HG03039 (cell line): ENCODE measurements at regions not wholly inside any gene's neighbourhood (a gene's known extent, or its start where the extent isn't known, plus 50 kb on each side); places are given as distances from the start of the nearest gene placed in this dataset.
"Not testable (repeated sequence)": the region's sequence is repeated elsewhere in the genome, so short reads cannot be mapped to it uniquely, and the experiment has no call there.

ENCODE experiments used
- ATAC-seq: cut with Tn5 transposase; IDR thresholded peaks from one replicate; pipeline ENCODE4 v1.9.1; 2021; ENCODE audit warnings: mild to moderate bottlenecking, moderate library complexity; ENCODE audit not compliant: unreplicated experiment

DNA sequence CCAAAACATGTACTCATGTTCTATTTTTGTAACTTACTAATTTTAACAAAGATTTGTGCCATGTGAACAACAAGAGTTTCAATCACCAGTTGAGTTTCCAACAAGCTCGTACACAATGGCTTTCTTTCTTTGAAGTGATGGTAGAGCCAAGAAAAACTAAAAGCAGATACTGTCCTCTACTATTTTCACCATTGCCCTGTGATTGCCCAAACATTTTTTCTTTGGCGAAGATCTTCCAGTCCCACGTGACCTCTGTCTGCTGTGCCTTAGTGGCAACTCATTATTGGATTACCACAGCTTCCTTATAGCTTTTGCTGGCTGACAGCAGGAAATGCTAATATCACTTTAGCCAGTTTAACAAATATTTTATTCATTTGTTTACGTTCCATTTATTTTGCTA is 1147.1 kb downstream of the STIM2 start:
- no peak for ATAC-seq

DNA sequence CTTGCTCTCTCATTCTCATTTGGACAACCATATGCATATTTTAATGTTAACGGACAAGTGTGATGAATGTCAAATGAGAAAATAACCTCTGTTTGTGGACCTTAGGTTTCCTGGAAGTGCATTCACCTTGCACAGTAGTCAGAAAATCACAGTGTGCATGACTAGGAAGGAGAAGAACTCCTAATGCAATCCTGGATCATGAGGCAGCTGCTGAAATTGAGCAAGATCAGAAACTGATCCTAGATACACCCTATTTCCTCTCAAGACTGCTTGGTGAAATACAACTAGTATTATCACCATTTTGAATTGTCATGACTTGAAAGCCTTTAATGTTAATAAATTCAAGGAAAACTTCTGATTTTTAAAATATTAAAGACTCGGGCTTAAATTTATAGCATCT is 1148.9 kb downstream of the STIM2 start:
- ATAC-seq: no peak

DNA sequence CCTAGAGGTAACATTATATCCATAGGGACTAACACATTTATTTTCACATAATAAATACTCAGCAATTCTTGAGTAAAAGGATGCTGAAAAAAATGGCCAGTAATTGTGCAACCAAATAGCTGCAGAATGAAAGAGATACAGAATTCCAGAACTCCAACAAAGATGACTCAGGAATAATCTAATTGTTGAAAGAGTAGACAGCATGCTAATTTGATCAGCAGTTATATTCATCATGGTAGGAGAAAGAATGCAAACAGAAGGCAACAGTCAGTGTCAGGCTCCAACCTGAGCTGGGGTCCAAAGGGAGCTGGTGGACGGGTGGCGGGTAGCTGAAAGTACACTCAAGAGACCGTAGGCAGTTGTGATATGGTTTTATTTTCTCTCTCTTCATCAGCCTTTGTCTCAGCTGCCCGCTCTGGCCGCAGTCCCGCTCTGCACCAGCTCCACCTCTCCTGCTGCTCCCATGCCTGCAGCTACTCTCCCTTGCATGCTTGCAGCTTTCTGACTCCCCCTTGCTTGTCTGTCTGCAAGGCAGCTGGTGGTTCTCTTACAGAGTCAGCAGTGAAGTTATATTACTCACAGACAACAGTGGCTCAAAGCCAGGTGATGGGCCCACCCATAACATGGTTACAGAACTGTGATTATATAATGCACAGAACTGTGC is 1150.1 kb downstream of the STIM2 start:
- ATAC-seq: no peak

DNA sequence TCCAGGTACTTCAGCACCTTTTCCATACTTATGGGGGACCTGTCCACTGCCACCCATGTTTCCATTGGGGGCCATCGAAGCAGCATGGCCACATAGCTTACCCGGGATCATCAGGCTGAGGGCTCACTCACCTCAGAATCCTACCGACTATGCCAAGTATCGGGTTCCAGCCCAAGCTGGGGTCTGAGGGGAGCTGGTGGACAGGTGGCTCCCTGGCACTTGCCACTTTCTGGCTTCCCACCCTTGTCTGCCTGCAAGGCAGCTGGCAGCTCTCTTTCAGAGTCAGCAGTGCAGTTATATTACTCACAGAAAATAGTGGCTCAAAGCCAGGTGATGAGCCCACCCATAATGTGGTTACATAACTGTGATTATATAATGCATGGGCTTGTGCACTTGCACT is 1153.8 kb downstream of the STIM2 start:
- ATAC-seq: no peak

DNA sequence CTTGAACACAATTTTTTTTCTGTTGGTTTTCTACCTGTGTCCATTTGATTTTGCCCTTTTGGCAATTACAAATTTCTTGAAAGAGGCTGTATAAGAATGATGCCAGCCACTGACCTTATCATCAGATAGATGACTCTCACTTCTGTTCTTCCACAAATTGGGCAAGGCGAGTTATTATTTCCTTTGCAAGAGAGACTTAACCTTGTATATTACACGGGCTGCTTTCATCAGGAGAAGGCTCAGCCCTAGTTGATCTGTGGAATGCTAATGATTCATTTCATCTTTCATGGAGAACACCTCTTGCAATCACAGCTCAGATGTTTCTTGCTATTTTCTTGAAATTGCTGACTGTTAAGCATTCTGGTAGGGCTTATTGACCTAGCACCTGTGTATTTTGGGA is 1155.4 kb downstream of the STIM2 start:
- no peak for ATAC-seq

DNA sequence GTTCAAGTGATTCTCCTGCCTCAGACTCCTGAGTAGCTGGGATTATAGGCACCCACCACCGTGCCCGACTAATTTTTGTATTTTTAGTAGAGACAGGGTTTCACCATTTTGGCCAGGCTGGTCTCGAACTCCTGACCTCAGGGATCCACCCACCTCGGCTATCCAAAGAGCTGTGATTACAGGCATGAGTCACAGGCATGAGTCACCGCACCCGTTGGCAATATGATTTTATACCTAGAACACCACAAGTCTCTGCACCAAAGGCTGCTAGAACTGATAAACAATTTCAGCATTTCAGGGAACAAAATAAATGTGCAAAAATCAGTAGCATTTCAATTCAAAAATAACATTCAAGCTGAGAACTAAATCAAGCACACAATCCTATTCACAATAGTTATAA is 1177.6 kb downstream of the STIM2 start:
- ATAC-seq: not testable (repeated sequence)

DNA sequence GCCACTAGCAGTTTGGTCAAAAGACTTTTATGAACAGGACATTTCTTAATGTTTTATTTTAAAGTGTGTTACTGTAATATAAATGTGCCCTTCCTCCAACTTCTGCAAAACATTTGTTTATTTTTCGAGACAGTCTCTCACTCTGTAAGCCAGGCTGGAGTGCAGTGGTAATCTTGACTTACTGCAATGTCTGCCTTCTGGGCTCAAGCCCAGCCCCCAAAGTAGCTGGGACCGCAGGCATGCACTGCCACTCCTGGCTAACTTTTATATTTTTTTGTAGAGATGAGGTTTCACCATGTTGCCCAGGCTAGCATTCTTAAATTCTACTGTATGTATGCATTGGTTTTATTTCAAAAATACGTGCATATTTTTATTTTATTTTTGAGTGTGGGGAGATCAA is 1201.9 kb downstream of the STIM2 start:
- ATAC-seq: no peak

DNA sequence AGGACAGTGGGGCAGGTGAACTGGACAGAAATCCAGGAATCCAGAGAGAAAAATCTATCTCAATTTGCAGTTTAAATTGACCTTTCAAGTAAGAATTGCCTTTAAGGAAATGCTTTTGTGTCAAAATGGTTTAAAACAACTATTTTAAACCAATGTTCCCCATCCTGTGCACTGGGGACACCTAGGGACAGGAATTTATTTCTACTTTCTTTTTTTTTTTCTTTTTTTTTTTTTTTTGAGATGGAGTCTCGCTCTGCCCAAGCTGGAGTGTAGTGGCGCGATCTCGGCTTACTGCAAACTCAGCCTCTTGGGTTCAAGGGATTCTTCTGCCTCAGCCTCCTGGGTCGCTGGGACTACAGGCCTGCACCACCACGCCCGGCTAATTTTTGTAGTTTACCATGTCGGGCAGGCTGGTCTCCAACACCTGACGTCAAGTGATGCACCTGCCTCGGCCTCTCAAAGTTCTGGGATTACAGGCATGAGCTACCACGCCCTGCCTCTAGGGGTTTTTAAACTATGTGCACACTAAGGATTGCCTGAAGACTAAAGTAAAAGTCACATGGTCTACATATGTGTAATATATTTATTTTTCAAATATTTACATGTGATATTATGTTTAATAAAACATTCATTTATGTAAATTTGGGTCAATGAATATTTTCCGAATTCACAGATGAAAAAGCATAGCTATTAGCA is 1213.4 kb downstream of the STIM2 start:
- ATAC-seq: no peak

DNA sequence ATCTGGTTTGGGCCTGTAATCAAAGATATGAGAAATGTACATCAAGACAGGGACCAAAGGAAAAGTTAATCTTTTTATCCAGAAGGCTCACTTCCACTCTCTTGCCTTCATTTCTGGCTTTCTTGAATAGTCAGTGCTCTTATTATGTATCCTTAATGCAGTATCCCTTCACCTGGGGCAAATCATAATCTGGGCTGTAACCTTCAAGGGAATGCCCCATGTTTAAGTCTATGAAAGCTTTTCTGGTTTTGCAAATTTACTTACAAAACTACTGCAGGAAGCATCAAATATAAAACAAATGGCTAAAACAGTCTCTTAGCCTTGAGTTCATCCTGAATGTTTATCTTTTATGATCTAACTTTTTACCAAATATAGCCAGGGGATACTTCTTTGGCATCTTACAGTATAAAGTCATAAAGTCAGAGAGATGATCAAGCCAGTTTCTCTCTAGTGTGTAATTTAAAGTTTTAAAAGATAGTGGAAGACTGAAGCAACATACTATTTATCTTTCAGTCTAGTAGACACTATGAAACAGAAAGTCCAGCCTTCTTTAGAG is 1214.8 kb downstream of the STIM2 start:
- no peak for ATAC-seq

DNA sequence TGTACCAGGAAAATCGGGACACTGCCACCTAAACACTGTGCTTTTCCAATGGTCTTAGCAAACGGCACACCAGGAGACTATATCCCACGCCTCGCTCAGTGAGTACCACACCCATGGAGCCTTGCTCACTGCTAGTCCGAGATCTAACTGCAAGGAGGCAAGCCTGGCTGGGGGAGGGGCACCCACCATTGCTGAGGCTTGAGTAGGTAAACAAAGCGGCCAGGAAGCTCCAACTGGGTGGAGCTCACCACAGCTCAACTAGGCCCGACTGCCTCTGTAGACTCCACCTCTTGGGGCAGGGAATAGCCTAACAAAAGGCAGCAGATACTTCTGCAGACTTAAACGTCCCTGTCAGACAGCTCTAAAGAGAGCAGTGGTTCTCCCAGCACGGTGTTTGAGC is 1216.6 kb downstream of the STIM2 start:
- not testable (repeated sequence) for ATAC-seq

DNA sequence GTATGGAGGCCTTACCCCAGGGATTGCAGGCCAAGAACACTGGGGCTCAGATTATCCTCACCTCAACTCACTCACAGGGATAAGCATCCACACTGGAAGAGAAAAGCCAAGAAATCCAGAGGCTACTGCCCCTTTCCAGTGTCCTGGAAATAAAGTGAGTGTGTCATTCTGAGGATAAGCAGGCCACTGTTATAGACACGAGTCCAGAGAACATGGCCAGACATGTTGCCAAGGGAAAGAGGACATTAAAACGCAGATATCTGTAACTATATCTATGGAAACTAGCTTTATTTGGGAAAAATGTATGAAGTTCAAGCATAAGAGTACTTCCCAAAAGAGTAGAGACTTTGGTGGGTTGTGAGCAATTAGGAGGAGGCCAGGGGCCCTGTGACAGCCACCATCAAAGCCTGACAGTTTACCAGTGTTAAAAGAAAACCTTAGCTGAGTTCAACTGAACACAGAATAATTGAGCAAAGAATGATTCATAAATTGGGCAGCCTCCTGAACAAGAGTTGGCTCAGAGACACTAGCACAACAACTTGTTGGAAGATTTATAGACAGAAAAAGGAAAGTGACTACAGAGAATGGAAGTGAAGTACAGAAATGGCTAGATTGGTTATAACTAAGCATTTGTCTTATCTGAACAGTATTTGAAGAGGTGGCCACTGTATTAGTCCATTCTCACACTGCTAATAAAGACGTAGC is 1222.2 kb downstream of the STIM2 start:
- ATAC-seq: no peak

DNA sequence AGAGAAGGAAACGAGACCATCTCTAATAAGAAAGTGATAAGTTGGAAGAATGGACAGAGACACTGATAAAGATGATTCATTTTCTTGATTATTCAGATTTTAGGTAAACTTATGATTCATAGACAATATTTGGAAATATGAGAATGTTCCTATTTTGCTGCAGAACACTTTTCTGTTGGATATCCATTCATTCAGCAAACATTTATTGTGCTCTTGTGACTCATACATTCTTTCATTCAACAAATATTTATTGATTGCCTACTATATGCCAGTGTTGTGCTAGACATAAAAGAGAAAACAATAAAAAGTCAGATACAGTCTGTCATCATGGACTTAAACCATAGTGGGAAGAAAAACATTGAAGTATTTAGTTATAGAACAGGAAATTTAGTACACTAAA is 1232.0 kb downstream of the STIM2 start:
- no peak for ATAC-seq

DNA sequence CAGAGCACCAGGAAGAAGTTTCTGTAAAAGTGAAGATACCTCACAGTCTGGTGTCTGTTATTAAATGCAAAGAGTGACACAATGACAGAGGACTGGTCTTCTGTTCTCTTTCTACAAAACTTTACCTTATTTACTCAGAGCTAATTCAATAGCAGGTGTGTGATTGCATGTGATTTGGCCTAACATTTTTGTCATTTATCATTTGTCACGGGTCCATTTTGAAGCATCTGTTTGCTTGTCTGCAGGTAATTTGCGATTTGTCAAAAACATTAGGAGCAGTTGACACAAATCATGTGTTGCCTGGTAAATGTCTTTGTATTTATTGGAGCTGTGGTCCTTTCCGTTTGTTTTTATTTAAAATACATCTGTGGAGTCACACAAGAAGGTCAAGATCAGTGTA is 1232.4 kb downstream of the STIM2 start:
- no peak for ATAC-seq

DNA sequence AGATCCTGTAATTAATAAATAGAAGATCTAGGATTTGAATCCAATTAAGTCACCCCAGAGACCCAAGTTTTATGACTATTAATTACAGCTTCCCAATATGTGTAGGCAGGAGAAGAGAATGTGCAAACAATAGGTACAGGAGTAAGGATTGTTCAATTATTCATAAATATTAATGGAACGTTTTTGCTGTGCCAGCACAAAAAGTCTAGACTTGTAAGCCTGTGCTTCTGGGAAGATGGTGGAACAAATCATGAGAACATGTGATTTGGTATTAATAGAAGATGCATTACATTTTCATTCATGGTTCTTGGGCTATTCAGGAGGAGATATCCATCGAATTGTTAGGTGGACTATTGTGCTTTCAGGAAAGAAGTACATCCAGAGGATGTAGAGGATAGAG is 1240.9 kb downstream of the STIM2 start:
- no peak for ATAC-seq

DNA sequence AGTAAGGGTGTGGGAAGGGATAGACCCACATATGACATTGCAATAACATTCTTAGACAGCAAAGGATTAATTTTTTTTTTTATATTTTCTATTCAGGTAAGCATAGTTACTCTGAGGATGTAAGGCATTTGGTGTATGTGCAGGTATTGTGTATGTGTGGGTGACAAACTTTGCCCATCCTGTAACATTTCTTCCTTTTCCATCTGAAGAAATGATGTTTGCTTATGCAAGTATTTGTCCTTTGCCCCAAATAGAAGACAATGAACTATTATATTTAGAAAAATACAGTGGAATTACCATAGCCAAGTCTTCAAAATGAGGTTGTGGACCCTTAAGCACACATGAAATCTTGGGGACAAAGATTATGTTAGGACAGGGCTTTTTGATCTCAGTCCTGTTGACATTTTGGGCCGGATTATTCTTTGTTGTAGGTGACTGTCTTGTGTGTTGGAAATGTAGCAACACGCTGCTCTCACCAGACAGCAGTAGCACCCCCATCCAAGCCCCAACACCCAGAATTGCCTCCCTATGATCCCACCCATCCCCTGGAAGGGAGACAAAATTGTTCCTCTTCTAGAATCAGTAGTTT is 1244.7 kb downstream of the STIM2 start:
- no peak for ATAC-seq

DNA sequence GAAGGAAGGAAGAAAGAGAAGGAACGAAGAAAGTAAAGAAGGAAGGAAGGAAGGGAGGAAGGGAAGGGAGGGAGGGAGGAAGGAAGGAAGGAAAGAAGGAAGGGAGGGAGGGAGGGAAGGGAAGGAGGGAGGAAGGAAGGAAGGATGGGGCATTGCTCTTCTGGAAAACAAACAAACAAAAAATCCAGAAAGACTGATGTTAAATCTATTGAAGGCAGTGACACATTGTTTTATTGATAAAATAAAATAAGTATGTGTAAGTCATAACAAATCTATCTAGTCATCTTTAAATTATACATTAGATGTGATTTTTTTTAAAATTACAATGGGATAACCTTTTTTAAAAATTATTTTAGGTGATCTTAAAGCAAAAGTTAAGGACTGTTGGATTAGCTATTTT is 1245.5 kb downstream of the STIM2 start:
- no peak for ATAC-seq

DNA sequence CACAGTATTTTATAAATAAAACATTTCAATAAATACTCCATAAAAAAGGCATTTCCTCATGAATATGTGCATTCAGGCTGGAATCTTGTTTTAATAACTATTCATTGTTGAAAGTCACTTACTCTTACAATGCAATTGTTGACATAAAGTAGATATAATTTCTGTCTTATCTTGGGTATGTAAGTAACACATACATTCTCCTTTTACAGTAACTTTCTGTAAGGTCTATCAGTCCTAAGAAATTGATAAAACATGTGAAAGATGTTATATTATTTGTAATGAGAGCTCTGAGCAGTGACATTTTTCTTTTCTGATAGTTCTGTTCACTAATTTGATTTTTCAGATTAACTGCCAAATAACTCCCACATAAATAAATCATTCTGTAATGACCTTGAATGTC is 1249.2 kb downstream of the STIM2 start:
- ATAC-seq: no peak

DNA sequence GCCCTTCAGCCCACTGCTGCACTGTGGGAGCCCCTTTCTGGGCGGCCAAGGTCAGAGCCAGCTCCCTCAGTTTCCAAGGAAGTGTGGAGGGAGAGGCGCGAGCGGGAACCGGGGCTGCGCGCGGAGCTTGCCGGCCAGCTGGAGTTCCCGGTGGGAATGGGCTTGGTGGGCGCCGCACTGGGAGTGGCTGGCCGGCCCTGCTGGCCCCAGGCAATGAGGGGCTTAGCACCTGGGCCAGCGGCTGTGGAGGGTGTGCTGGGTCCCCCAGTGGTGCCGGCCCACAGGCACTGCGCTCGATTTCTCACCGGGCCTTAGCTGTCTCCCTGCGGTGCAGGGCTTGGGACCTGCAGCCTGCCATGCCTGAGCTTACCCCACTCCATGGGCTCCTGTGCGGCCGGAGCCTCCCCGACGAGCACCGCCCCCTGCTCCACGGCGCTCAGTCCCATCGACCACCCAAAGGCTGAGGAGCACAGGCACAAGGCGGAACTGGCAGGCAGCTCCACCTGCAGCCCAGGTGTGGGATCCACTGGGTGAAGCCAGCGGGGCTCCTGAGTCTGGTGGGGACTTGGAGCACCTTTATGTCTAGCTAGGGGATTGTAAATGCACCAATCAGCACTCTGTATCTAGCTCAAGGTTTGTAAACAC is 1252.2 kb downstream of the STIM2 start:
- ATAC-seq: not testable (repeated sequence)

DNA sequence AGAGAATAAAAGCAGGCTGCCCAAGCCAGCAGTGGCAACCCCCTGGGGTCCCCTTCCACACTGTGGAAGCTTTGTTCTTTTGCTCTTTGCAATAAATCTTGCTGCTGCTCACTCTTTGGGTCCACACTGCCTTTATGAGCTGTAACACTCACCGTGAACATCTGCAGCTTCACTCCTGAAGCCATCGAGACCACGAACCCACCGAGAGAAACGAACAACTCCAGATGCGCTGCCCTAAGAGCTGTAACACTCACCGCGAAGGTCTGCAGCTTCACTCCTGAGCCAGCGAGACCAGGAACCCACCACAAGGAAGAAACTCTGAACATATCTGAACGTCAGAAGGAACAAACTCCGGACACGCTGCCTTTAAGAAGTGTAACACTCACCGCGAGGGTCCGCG is 1252.9 kb downstream of the STIM2 start:
- ATAC-seq: not testable (repeated sequence)

DNA sequence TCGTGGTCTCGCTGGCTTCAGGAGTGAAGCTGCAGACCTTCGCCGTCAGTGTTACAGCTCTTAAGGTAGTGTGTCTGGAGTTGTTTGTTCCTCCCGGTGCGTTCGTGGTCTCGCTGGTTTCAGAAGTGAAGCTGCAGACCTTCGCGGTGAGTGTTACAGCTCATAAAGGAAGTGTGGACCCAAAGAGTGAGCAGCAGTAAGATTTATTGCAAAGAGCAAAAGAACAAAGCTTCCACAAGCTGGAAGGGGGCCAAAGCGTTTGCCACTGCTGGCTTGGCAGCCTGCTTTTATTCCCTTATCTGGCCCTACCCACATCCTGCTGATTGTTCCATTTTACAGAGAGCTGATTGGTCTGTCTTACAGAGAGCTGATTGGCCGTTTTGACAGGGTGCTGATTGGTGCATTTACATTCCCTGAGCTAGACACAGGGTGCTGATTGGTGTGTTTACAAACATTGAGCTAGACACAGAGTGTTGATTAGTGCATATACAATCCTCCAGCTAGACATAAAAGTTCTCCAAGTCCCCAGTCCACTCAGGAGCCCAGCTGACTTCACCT is 1256.0 kb downstream of the STIM2 start:
- ATAC-seq: not testable (repeated sequence)
